K562 (cell line): ENCODE measurements at regions not wholly inside any gene's neighbourhood (a gene's known extent, or its start where the extent isn't known, plus 50 kb on each side); places are given as distances from the start of the nearest gene placed in this dataset.

Source experiments
- ATAC-seq: fragments of 200-7000 bp; cut with Tn5 transposase; 3 replicates; pipeline ENCODE4 v1.9.1; 2020; ENCODE audit warnings: moderate library complexity
- BruUV-seq: library from RNA; stranded (reverse); fragments of 400-500 nt; replicated peaks from 2 replicates; lab custom pipeline; 2021; lab: Mats Ljungman, UMichigan
- CTCF ChIA-PET: fragments of 300-600 bp; formaldehyde crosslinking; extraction: SDS; loops from one replicate; lab custom pipeline; 2021; ENCODE audit warnings: low intra/inter-chr PET ratio; lab: Yijun Ruan, JAX
- POLR2A ChIA-PET: fragments of 300-600, 350-650 bp; sonication (Branson Sonifier 250); formaldehyde crosslinking; extraction: SDS; loops from one replicate; lab custom pipeline; 2021; ENCODE audit warnings: antibody characterized with exemption, inconsistent platforms; lab: Yijun Ruan, JAX
- DNase-seq, 4 experiments: peaks; one replicate each; pipeline versions ENCODE4 v3.0.0 to v3.0.0-alpha.2; 2011 to 2018; ENCODE audit warnings: low spot score in 3 of 4, mixed read lengths in 3 of 4; ENCODE audit errors: extremely low read depth in 1 of 4
- FAIRE-seq: peaks from 2 replicates; lab custom pipeline; 2011; peaks lifted over from hg19 to GRCh38; lab: Jason Lieb, UNC
- H2AFZ ChIP-seq: 2 replicates; pipeline ENCODE4 v1.6.0; 2011; ENCODE audit warnings: low read depth, low read length, control low read depth, inconsistent platforms
- H3K27ac ChIP-seq: fragments of 200-600 bp; 3 replicates; pipeline ENCODE4 v1.8.0; 2011; ENCODE audit warnings: low read depth, mild to moderate bottlenecking, control low read depth, inconsistent platforms, low read length, moderate library complexity, mixed read lengths; ENCODE audit errors: extremely low read depth
- H3K27me3 ChIP-seq, 2 experiments: fragments of 300-600 bp in 1 of 2; 2 replicates in 1 of 2; 3 replicates in 1 of 2; pipeline versions ENCODE4 v1.6.0 to v1.8.0; 2011; ENCODE audit warnings: inconsistent platforms in 2 of 2, low read length in 2 of 2, mild to moderate bottlenecking in 1 of 2, mixed read lengths in 1 of 2, moderate library complexity in 1 of 2; ENCODE audit not compliant: control insufficient read depth in 2 of 2, insufficient read depth in 2 of 2
- H3K36me3 ChIP-seq: fragments of 300-600 bp; 3 replicates; pipeline ENCODE4 v1.8.0; 2011; ENCODE audit warnings: mild to moderate bottlenecking, low read length, inconsistent platforms; ENCODE audit not compliant: control insufficient read depth, insufficient read depth
- H3K4me1 ChIP-seq, 2 experiments: fragments of 200-600 bp in 1 of 2; replicated peaks in 1 of 2; 2 replicates in 1 of 2; 3 replicates in 1 of 2; pipeline versions ENCODE4 v1.5.1 to v1.8.0; 2011; ENCODE audit warnings: inconsistent platforms in 2 of 2, low read length in 2 of 2, mild to moderate bottlenecking in 1 of 2, mixed read lengths in 1 of 2, moderate library complexity in 1 of 2; ENCODE audit not compliant: control insufficient read depth in 2 of 2, insufficient read depth in 2 of 2
- H3K4me2 ChIP-seq: 2 replicates; pipeline ENCODE4 v1.6.1; 2011; ENCODE audit warnings: low read length, control low read depth, inconsistent platforms, mixed read lengths; ENCODE audit not compliant: insufficient read depth
- H3K4me3 ChIP-seq: fragments of 200-600 bp; sonication (generic), shearing (Covaris generic); 2 replicates; pipeline ENCODE4 v1.5.1; 2016; ENCODE audit warnings: control low read depth, inconsistent platforms
- H3K79me2 ChIP-seq: fragments of 200-600 bp; 3 replicates; pipeline ENCODE4 v1.8.0; 2011; ENCODE audit warnings: low read length, inconsistent platforms; ENCODE audit not compliant: control insufficient read depth, insufficient read depth
- H3K9ac ChIP-seq, 2 experiments: 2 replicates each; pipeline versions ENCODE4 v1.6.0 to v1.6.1; 2011; ENCODE audit warnings: low read depth in 2 of 2, low read length in 2 of 2, control low read depth in 1 of 2, inconsistent platforms in 1 of 2, mild to moderate bottlenecking in 1 of 2, mixed read lengths in 1 of 2; ENCODE audit not compliant: insufficient read depth in 1 of 2
- H3K9me1 ChIP-seq: one replicate; pipeline ENCODE4 v1.6.0; 2011; ENCODE audit warnings: inconsistent platforms, mild to moderate bottlenecking, low read length, moderate library complexity; ENCODE audit not compliant: control insufficient read depth, insufficient read depth
- H3K9me3 ChIP-seq: replicated peaks from 2 replicates; pipeline ENCODE4 v1.5.1; 2011; ENCODE audit warnings: low read depth, low read length, inconsistent platforms; ENCODE audit not compliant: control insufficient read depth, insufficient read depth
- H4K20me1 ChIP-seq: replicated peaks from 2 replicates; pipeline ENCODE4 v1.6.1; 2011; ENCODE audit warnings: low read length, inconsistent platforms, mixed read lengths; ENCODE audit not compliant: control insufficient read depth, insufficient read depth
- C11orf30 ChIP-seq: fragments of 450-650 bp; IDR thresholded peaks from 2 replicates; pipeline ENCODE4 v1.6.1; 2016; ENCODE audit warnings: low read depth, mild to moderate bottlenecking
- DPF2 ChIP-seq: fragments of 450-650 bp; IDR thresholded peaks from 2 replicates; pipeline ENCODE4 v1.6.1; 2016
- FOXA3 ChIP-seq, 2 experiments: fragments of 450-650 bp in 1 of 2; sonication (generic) in 1 of 2; formaldehyde crosslinking; IDR thresholded peaks in 1 of 2; conservative IDR thresholded peaks in 1 of 2; 2 replicates each; pipeline versions ENCODE4 v1.4.0 to v1.8.0; 2020 to 2022; ENCODE audit warnings: mild to moderate bottlenecking in 2 of 2, missing genetic modification reagents in 1 of 2
- HMGN3 ChIP-seq: IDR thresholded peaks from 2 replicates; pipeline ENCODE4 v1.6.1; 2011; ENCODE audit warnings: borderline replicate concordance, low read depth, mild to moderate bottlenecking, mixed read lengths, low read length; ENCODE audit not compliant: insufficient read length; ENCODE audit errors: extremely low read depth
- HNRNPUL1 ChIP-seq: fragments of 200-400 bp; formaldehyde crosslinking; IDR thresholded peaks from 2 replicates; pipeline ENCODE4 v1.6.1; 2017; ENCODE audit warnings: low read length
- ILF3 ChIP-seq: fragments of 450-650 bp; IDR thresholded peaks from 2 replicates; pipeline ENCODE4 v1.6.1; 2018; ENCODE audit warnings: antibody characterized with exemption, mild to moderate bottlenecking, moderate library complexity, borderline replicate concordance
- MAFG ChIP-seq: fragments of 450-650 bp; conservative IDR thresholded peaks from 2 replicates; pipeline ENCODE4 v1.6.1; 2016; ENCODE audit warnings: missing genetic modification characterization, missing compliant biosample characterization
- MYBL2 ChIP-seq, 2 experiments: fragments of 450-650 bp in 1 of 2; sonication (generic) in 1 of 2; formaldehyde crosslinking in 1 of 2; IDR thresholded peaks; 2 replicates each; pipeline versions ENCODE4 v1.6.1 to v1.8.1; 2017 to 2022; ENCODE audit warnings: borderline replicate concordance in 1 of 2, inconsistent platforms in 1 of 2, low read depth in 1 of 2, mild to moderate bottlenecking in 1 of 2, missing genetic modification reagents in 1 of 2, moderate library complexity in 1 of 2
- PHF8 ChIP-seq: fragments of 200-600 bp; sonication (generic); IDR thresholded peaks from 2 replicates; pipeline ENCODE4 v1.6.1; 2012; ENCODE audit warnings: mixed run types, mild to moderate bottlenecking, inconsistent platforms, low read length, moderate library complexity, borderline replicate concordance
- POU5F1 ChIP-seq: fragments of 150-350 bp; IDR thresholded peaks from 2 replicates; pipeline ENCODE4 v1.6.1; 2014; ENCODE audit warnings: borderline replicate concordance, low read length, low read depth, mild to moderate bottlenecking; ENCODE audit not compliant: partially characterized antibody
- SNRNP70 ChIP-seq: fragments of 200-400 bp; formaldehyde crosslinking; optimal IDR thresholded peaks from 2 replicates; pipeline ENCODE3; 2017; ENCODE audit warnings: low read depth, low read length
- SPI1 ChIP-seq: IDR thresholded peaks from 2 replicates; pipeline ENCODE4 v1.6.1; 2011; ENCODE audit warnings: low read depth, low read length, control low read depth, borderline replicate concordance
- TRIM25 ChIP-seq: fragments of 450-650 bp; IDR thresholded peaks from 2 replicates; pipeline ENCODE4 v1.7.0; 2016; ENCODE audit warnings: borderline replicate concordance
- USF2 ChIP-seq: sonication (generic); formaldehyde crosslinking; IDR thresholded peaks from 2 replicates; pipeline ENCODE4 v1.5.0; 2020; ENCODE audit warnings: missing genetic modification reagents
- ZFP30 ChIP-seq: fragments of 250-450 bp; sonication (Bioruptor Pico); IDR thresholded peaks from 2 replicates; pipeline ENCODE4 v1.8.0; 2022; ENCODE audit warnings: moderate library complexity, mild to moderate bottlenecking, inconsistent platforms, borderline replicate concordance
- ZNF165 ChIP-seq: fragments of 250-450 bp; sonication (Bioruptor Pico); IDR thresholded peaks from 2 replicates; pipeline ENCODE4 v1.4.0; 2020; ENCODE audit warnings: borderline replicate concordance
- ZNF175 ChIP-seq: fragments of 200-800 bp; sonication (Bioruptor generic); IDR thresholded peaks from 2 replicates; pipeline ENCODE4 v1.6.1; 2016; ENCODE audit warnings: low read depth, mild to moderate bottlenecking, missing genetic modification characterization, missing compliant biosample characterization
- ZNF316 ChIP-seq: fragments of 450-650 bp; IDR thresholded peaks from 2 replicates; pipeline ENCODE4 v1.6.1; 2016
- ZNF41 ChIP-seq: fragments of 250-450 bp; sonication (Bioruptor Pico); conservative IDR thresholded peaks from 2 replicates; pipeline ENCODE4 v1.4.0; 2020; ENCODE audit warnings: mild to moderate bottlenecking
- ZNF699 ChIP-seq: fragments of 250-450 bp; sonication (Bioruptor Pico); IDR thresholded peaks from 2 replicates; pipeline ENCODE4 v1.8.0; 2021; ENCODE audit warnings: mild to moderate bottlenecking, moderate library complexity; ENCODE audit not compliant: insufficient replicate concordance
- ZNF77 ChIP-seq: fragments of 250-450 bp; sonication (Bioruptor Pico); IDR thresholded peaks from 2 replicates; pipeline ENCODE4 v1.5.0; 2020
- ZNF780A ChIP-seq: fragments of 250-450 bp; sonication (Bioruptor Pico); IDR thresholded peaks from 2 replicates; pipeline ENCODE4 v1.5.0; 2021; ENCODE audit warnings: mild to moderate bottlenecking
- WGBS: fragments of 100-300 bp; shearing (Covaris generic); methylation state at CpG from one replicate; pipeline ENCODE4 v1.1.6; 2016; ENCODE audit warnings: low coverage, mixed read lengths; ENCODE audit not compliant: insufficient coverage; ENCODE audit errors: missing lambda C conversion rate; 5-methylcytosine and 5-hydroxymethylcytosine counted together
- in situ Hi-C: fragments of 300-500 bp; cut with MboI; formaldehyde crosslinking; loops from 4 replicates; pipeline ENCODE4 v1.15.0; 2018; ENCODE audit warnings: inconsistent platforms, mixed read lengths
- intact Hi-C: fragments of 100-400 bp; cut with micrococcal nuclease; formaldehyde crosslinking; loops from 2 replicates; pipeline ENCODE4 v1.14.2; 2022

GRCh38 chr13:84049443-84050219 is 167.4 kb upstream of the SLITRK1 start:
- FAIRE-seq (no peak), DNase-seq (no peak), ATAC-seq (no peak)
- Histone ChIP-seq H3K4me3 (no peak overlapping the region), H3K9me1 (no peaks in the 10 kb centered on the region), H3K36me3 (no peaks in the 10 kb centered on the region), H2AFZ (no peak overlapping the region), H3K9me3 (no peaks in the 10 kb centered on the region), H3K9ac (no peak overlapping the region), H4K20me1 (no peaks in the 10 kb centered on the region), H3K79me2 (no peaks in the 10 kb centered on the region), H3K27ac (no peak overlapping the region), H3K4me2 (no peak overlapping the region), H3K27me3 (no peaks in the 10 kb centered on the region), H3K4me1 (no peaks in the 10 kb centered on the region)
- ChIA-PET CTCF (no interaction called here), POLR2A (no interaction called here)
- intact Hi-C loops: no loop called here
- BruUV-seq: no TSS peak
- TF ChIP-seq PHF8: no peak
- no peak for TF ChIP-seq ZNF699 (CRISPR knock-in tag)
- TF ChIP-seq USF2 (CRISPR knock-in tag): no peak
- no peak for TF ChIP-seq HNRNPUL1
- TF ChIP-seq ZNF316: peak; percentile 72
- TF ChIP-seq MYBL2 (IDR thresholded peaks at IDR 0.05; ENCODE audit: low read depth): no peak
- TF ChIP-seq MYBL2 (CRISPR knock-in tag; IDR thresholded peaks at IDR 0.05; ENCODE audit: borderline replicate concordance): no peak
- TF ChIP-seq SNRNP70: no peak
- TF ChIP-seq ZNF165 (CRISPR knock-in tag): no peak
- peak; percentile 17; the same call in 1 of the 2 replicates for TF ChIP-seq MAFG
- TF ChIP-seq ZNF780A (CRISPR knock-in tag): no peak
- no peak for TF ChIP-seq ZNF41
- TF ChIP-seq ILF3: no peak
- no peak for TF ChIP-seq HMGN3
- peak; percentile 29; the same call in 1 of the 2 replicates for TF ChIP-seq C11orf30
- no peak for TF ChIP-seq DPF2
- TF ChIP-seq SPI1: no peak
- no peak for TF ChIP-seq ZFP30
- no peak for TF ChIP-seq ZNF77 (CRISPR knock-in tag)
- no peak for TF ChIP-seq ZNF175
- no peak for TF ChIP-seq FOXA3 (CRISPR knock-in tag; conservative IDR thresholded peaks at IDR 0.05 in 1 of 2, IDR thresholded peaks at IDR 0.05 in 1 of 2)
- no peak for TF ChIP-seq TRIM25
- no peak for TF ChIP-seq POU5F1
- in situ Hi-C loops: no loop called here
- WGBS: 0% methylated on average over 2 of the region's 2 CpGs
